ENCODE measurements at regions not wholly inside any gene's neighbourhood (a gene's known extent, or its start where the extent isn't known, plus 50 kb on each side); places are given as distances from the start of the nearest gene placed in this dataset.

DNA sequence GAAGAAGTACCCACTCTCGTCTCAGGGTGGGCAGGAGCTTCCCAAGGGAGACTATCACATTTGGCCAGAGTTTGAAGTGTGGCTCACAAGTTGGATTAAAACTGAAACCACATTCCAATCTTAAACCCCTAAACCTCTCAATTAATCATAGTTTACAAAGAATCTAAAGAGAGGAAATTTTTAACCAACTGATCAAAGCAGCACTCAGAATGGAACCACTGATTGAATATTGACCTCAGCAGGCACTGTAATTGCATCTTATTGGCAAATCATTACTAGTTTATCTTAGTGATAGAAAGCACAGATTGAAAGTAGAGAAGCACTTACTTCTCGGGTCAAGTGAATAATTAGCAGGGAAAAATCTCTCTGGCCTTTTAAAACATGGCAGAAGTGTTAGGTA is 491.6 kb downstream of the TOX3 start:
- no peak overlapping the region for H3K27ac ChIP-seq
- H3K9me3 ChIP-seq (ENCODE audit: low read depth, low read length), result no peaks in the 10 kb centered on the region
- no peak for DNase-seq (ENCODE audit: low read depth, low spot score)
- no peak overlapping the region for H3K4me3 ChIP-seq
- H3K36me3 ChIP-seq (ENCODE audit: insufficient read depth, low read length), result no peaks in the 10 kb centered on the region
- H3K9ac ChIP-seq (ENCODE audit: insufficient read length), result no peak overlapping the region
- TF ChIP-seq POLR2AphosphoS5 (IDR thresholded peaks at IDR 0.05; ENCODE audit: borderline replicate concordance, low read depth, low read length), result no peak
- TF ChIP-seq EZH2 (IDR thresholded peaks at IDR 0.05), result no peak
- no peak for TF ChIP-seq FOXP2 (optimal IDR thresholded peaks at IDR 0.05; ENCODE audit: control extremely low read depth, extremely low read length, insufficient read depth)

DNA sequence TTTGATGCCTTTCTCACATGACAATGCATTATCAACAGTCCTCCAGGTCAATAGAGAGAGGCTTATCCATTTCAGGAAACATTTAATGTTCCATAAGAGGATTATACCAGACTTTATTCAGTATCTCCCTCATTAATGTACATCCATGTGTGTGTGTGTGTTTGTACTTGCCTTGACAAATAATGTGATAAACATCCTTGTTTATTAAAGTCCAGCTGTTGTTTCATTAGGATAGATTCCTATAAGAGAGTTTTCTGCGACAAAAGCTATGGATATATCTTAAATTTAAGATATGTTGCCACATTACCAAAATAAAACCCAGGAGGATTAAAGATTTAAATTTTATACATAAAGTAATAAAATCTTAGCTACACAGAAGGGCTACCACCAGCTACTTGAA is 492.6 kb downstream of the TOX3 start:
- Histone ChIP-seq H3K9me3 (ENCODE audit: low read depth, low read length) (no peaks in the 10 kb centered on the region), H3K4me3 (no peak overlapping the region), H3K27ac (no peak overlapping the region), H3K36me3 (ENCODE audit: insufficient read depth, low read length) (no peaks in the 10 kb centered on the region), H3K9ac (ENCODE audit: insufficient read length) (no peak overlapping the region)
- no peak for DNase-seq (ENCODE audit: low read depth, low spot score)
- no peak for TF ChIP-seq POLR2AphosphoS5 (IDR thresholded peaks at IDR 0.05; ENCODE audit: borderline replicate concordance, low read depth, low read length)

DNA sequence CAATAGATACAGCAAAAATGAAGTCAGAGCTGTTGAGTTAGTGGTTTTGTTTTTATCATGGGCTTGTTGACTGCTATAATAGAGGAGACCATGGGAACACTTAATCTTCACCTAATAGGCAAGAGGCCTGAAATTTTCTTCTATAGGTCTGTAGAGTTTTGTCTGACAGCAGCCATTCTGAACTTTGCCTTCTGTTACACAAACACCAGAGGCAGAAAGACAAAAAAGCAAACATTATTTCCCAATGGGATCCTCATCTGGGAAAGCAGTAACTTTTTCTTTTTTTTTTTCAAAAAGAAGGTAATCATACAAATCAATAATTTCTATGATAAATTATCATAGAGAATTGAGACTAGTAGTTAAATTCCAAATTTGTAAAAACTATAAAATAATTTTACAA is 494.1 kb downstream of the TOX3 start:
- no peak for DNase-seq (ENCODE audit: low read depth, low spot score)
- Histone ChIP-seq H3K4me3 (no peak overlapping the region), H3K36me3 (ENCODE audit: insufficient read depth, low read length) (no peaks in the 10 kb centered on the region), H3K9ac (ENCODE audit: insufficient read length) (no peak overlapping the region), H3K27ac (no peak overlapping the region), H3K9me3 (ENCODE audit: low read depth, low read length) (no peaks in the 10 kb centered on the region)
- TF ChIP-seq EZH2 (IDR thresholded peaks at IDR 0.05) (no peak), POLR2AphosphoS5 (IDR thresholded peaks at IDR 0.05; ENCODE audit: borderline replicate concordance, low read depth, low read length) (no peak), FOXP2 (optimal IDR thresholded peaks at IDR 0.05; ENCODE audit: control extremely low read depth, extremely low read length, insufficient read depth) (no peak)

DNA sequence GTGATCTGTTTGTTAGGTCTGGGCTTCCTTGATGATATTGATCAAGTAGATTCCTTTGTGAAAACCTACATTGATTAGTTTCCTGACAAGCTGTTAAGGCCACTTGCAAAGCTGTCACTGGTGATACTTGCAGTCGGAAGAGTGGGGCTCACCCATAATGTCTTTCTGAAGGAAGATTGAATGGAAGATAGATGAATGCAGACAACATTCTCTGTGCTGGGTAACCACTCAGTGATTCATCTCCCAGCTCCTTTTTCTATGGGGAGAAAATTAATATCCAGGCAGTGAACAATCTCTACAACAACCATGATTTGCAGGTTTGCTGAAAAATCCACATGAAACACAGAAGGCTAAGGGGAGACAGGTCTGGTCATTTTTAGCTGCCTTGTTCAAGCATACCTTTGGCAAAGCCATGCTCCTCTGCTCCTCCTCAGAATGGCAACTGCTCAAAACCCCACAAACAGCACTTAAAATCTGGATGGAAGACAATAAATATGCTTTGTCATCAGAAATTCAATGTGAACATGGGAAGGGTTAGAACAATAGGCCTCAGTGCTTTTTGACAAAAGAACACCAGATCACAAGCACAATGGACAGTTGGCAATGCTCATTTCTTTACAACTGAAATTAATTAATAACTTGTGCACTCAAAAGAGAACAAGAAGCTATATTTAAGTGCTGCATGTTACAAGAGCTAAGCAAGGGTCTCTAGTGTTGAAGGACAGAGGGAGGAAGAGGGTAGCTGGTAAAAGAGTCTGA is 495.4 kb downstream of the TOX3 start:
- Histone ChIP-seq H3K9ac (ENCODE audit: insufficient read length) (no peak overlapping the region), H3K4me3 (no peak overlapping the region), H3K36me3 (ENCODE audit: insufficient read depth, low read length) (no peaks in the 10 kb centered on the region), H3K27ac (no peak overlapping the region), H3K9me3 (ENCODE audit: low read depth, low read length) (no peaks in the 10 kb centered on the region)
- TF ChIP-seq FOXP2 (optimal IDR thresholded peaks at IDR 0.05; ENCODE audit: control extremely low read depth, extremely low read length, insufficient read depth) (no peak), POLR2AphosphoS5 (IDR thresholded peaks at IDR 0.05; ENCODE audit: borderline replicate concordance, low read depth, low read length) (no peak), EZH2 (IDR thresholded peaks at IDR 0.05) (no peak)
- no peak for DNase-seq (ENCODE audit: low read depth, low spot score)

DNA sequence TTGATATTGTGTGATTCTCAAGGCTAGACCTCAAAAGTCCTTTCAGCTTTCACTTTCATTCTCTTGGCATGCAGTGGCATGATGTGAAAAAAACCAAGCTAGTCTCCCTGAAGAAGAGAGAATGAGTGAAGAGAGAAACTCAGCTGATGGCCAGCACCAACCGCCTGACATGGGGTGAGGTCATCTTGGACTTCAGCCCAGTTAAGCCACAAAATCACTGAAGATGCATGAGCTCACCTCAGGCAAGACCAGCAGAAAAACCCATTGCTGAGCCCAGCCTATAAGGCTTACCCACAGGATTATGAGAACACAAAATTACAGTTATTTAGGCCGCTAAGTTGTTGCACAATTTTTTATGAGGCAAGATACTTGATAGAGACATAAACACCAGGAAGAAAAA is 496.5 kb downstream of the TOX3 start:
- Histone ChIP-seq H3K27ac (no peak overlapping the region), H3K36me3 (ENCODE audit: insufficient read depth, low read length) (no peaks in the 10 kb centered on the region), H3K9me3 (ENCODE audit: low read depth, low read length) (no peaks in the 10 kb centered on the region), H3K9ac (ENCODE audit: insufficient read length) (no peak overlapping the region), H3K4me3 (no peak overlapping the region)
- DNase-seq (ENCODE audit: low read depth, low spot score), result no peak
- TF ChIP-seq EZH2 (IDR thresholded peaks at IDR 0.05) (no peak), POLR2AphosphoS5 (IDR thresholded peaks at IDR 0.05; ENCODE audit: borderline replicate concordance, low read depth, low read length) (no peak), FOXP2 (optimal IDR thresholded peaks at IDR 0.05; ENCODE audit: control extremely low read depth, extremely low read length, insufficient read depth) (no peak)

DNA sequence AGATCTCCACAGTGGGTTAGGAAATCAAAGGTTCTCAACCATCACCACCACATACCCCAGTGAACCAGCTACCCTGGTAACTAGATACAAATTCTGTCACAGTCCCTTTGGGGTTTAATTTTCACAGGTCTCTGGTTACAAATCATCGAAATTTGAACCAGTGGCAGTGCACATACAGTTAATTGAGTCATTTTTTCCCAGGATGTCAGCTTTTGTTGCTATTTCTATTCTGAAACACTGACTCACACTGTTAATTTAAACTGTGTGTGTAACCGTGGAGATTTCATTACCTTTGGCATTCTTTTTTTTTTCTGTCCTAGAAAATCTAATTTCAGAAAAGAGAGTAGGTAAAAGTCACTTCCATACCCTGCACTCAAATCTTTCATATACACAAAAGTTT is 511.5 kb downstream of the TOX3 start:
- H3K9me3 ChIP-seq (ENCODE audit: low read depth, low read length), result no peaks in the 10 kb centered on the region

DNA sequence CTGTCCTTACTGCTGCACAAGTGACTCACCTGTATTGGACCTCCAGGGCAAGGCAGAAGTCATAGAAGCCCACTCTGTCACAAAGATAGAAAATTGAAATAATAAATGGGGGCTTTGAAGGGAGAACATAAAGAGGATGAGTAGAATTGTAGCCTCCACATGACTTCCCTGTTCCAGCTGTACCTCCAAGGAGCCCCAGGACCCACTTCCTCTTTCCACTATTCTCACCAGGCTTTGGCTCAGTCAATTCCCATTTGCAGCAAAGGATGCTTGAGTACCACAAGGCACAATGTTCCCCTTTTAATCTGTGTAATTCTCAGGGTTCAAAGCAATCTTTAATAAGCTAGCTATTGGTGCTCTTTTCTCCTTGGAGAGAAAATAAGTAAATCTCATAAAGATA is 512.1 kb downstream of the TOX3 start:
- no peaks in the 10 kb centered on the region for H3K9me3 ChIP-seq (ENCODE audit: low read depth, low read length)
- TF ChIP-seq EZH2 (IDR thresholded peaks at IDR 0.05), result no peak
- no peak overlapping the region for H3K9ac ChIP-seq (ENCODE audit: insufficient read length)
- DNase-seq (ENCODE audit: low read depth, low spot score), result no peak
- H3K4me3 ChIP-seq, result no peak overlapping the region
- H3K27ac ChIP-seq, result no peak overlapping the region
- H3K36me3 ChIP-seq (ENCODE audit: insufficient read depth, low read length), result no peaks in the 10 kb centered on the region

More for the DNA sequence above, 511.5 kb downstream of the TOX3 start:
- H3K9ac ChIP-seq (ENCODE audit: insufficient read length), result no peak overlapping the region
- DNase-seq (ENCODE audit: low read depth, low spot score), result no peak
- H3K27ac ChIP-seq, result no peak overlapping the region
- no peaks in the 10 kb centered on the region for H3K36me3 ChIP-seq (ENCODE audit: insufficient read depth, low read length)
- TF ChIP-seq FOXP2 (optimal IDR thresholded peaks at IDR 0.05; ENCODE audit: control extremely low read depth, extremely low read length, insufficient read depth) (no peak), POLR2AphosphoS5 (IDR thresholded peaks at IDR 0.05; ENCODE audit: borderline replicate concordance, low read depth, low read length) (no peak), EZH2 (IDR thresholded peaks at IDR 0.05) (no peak)
- H3K4me3 ChIP-seq, result no peak overlapping the region

DNA sequence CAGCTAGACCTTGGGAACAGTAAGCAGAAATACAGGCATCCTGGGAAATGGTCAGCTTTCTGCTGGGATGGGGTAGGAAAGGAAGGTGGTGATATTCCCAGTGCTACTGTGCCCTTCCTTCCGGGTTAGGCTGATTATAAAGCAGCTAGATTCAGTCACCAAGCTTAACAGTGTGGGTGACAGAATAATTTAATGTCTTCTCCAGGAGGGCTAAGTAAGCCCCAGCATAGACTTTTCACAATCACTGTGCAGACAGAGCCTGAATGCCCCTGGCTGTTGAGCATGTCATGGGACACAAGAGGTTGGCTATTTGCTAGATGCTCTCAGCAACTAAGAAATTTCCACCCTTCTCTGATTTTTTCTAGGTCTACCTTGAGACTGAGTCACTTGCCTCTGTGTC is 513.0 kb downstream of the TOX3 start:
- Histone ChIP-seq H3K4me3 (no peak overlapping the region), H3K36me3 (ENCODE audit: insufficient read depth, low read length) (no peaks in the 10 kb centered on the region), H3K27ac (no peak overlapping the region), H3K9ac (ENCODE audit: insufficient read length) (no peak overlapping the region), H3K9me3 (ENCODE audit: low read depth, low read length) (no peaks in the 10 kb centered on the region)
- DNase-seq (ENCODE audit: low read depth, low spot score), result no peak
- TF ChIP-seq POLR2AphosphoS5 (IDR thresholded peaks at IDR 0.05; ENCODE audit: borderline replicate concordance, low read depth, low read length) (no peak), EZH2 (IDR thresholded peaks at IDR 0.05) (no peak), FOXP2 (optimal IDR thresholded peaks at IDR 0.05; ENCODE audit: control extremely low read depth, extremely low read length, insufficient read depth) (no peak)

DNA sequence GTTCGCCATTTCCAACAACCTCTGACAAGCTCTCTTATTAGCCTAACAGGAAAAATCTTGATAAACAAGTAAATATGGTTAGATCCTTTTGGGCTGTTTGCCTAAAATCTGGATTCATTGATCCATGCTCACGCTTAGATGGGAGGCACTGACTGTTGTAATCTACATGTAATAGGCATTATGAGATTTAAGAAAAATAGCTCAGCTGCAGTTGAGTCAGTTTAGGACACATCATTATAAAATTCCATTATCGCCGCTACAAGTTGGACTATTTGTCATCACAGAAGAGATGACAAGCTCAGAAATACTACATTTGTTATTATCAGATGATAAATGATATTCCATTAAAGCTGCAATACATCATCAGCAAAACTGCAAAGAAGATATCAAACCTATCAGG is 524.0 kb downstream of the TOX3 start:
- H3K36me3 ChIP-seq (ENCODE audit: insufficient read depth, low read length), result no peaks in the 10 kb centered on the region
- no peak overlapping the region for H3K27ac ChIP-seq
- TF ChIP-seq EZH2 (IDR thresholded peaks at IDR 0.05) (no peak), FOXP2 (optimal IDR thresholded peaks at IDR 0.05; ENCODE audit: control extremely low read depth, extremely low read length, insufficient read depth) (no peak), POLR2AphosphoS5 (IDR thresholded peaks at IDR 0.05; ENCODE audit: borderline replicate concordance, low read depth, low read length) (no peak)
- H3K9ac ChIP-seq (ENCODE audit: insufficient read length), result no peak overlapping the region
- no peak for DNase-seq (ENCODE audit: low read depth, low spot score)
- no peak overlapping the region for H3K4me3 ChIP-seq
- no peaks in the 10 kb centered on the region for H3K9me3 ChIP-seq (ENCODE audit: low read depth, low read length)

Measured in SK-N-MC (cell line).